ENCODE measurements at regions not wholly inside any gene's neighbourhood (a gene's known extent, or its start where the extent isn't known, plus 50 kb on each side); places are given as distances from the start of the nearest gene placed in this dataset.

GRCh38 chr16:86777381-86777946 lies 199.1 kb downstream of the FOXL1 start:
- 46% methylated on average over 4 of the region's 4 CpGs for WGBS
- Histone ChIP-seq H3K27me3 (ENCODE audit: control insufficient read depth in 4 of 4, insufficient read depth in 4 of 4, low read length in 3 of 4) (peaks cover 0 to 5% (median 0%) of the 10 kb centered on the region in 4 donors), H3K27ac (ENCODE audit: low read depth in 1 of 2, low read length in 2 of 2) (no peak overlapping the region), H3K9ac (ENCODE audit: low read depth in 1 of 2, low read length in 2 of 2) (no peak overlapping the region), H3K9me3 (ENCODE audit: control insufficient read depth in 4 of 4, low read length in 3 of 4) (no peaks in the 10 kb centered on the region), H3K4me1 (ENCODE audit: control insufficient read depth in 4 of 4, insufficient read depth in 4 of 4, low read length in 3 of 4) (no peaks in the 10 kb centered on the region), H3K4me3 (ENCODE audit: low read depth in 1 of 3, low read length in 3 of 3) (no peak overlapping the region), H3K36me3 (ENCODE audit: control insufficient read depth in 4 of 4, insufficient read depth in 3 of 4, low read depth in 1 of 4, low read length in 3 of 4) (no peaks in the 10 kb centered on the region)
- TF ChIP-seq RXRA (IDR thresholded peaks at IDR 0.05) (no peak), REST (IDR thresholded peaks at IDR 0.05) (no peak), MAX (IDR thresholded peaks at IDR 0.05) (no peak), YY1 (IDR thresholded peaks at IDR 0.05) (no peak)
- TF ChIP-seq, protein P1, sequence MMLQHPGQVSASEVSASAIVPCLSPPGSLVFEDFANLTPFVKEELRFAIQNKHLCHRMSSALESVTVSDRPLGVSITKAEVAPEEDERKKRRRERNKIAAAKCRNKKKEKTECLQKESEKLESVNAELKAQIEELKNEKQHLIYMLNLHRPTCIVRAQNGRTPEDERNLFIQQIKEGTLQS (IDR thresholded peaks at IDR 0.05) = no peak
- no peak for DNase-seq (ENCODE audit: low spot score)

- WGBS = 68% methylated on average over 13 of the region's 13 CpGs
Measured at GRCh38 chr16:86778108-86778745, 199.9 kb downstream of the FOXL1 start.

DNA sequence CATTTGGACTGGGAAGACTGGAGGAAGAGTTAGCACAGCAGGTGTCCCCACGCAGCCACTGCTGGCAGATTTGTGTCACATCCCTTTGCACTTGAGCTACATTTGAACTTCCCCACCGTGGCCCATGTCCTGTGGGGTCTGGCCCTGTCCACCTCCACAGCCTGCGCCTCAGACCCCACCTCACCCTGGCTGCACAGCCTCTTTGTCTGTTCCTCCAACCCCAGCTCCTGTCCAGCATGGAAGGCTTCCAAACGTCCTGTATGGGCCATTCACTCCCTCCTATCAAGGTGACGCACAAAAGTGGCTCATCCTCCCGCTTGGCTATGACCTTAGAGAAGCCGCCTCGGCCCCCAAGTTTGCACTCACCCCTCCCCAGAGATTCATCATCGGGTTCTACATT lies 200.6 kb downstream of the FOXL1 start:
- no peak for DNase-seq (ENCODE audit: low spot score)
- Histone ChIP-seq H3K27me3 (ENCODE audit: control insufficient read depth in 4 of 4, insufficient read depth in 4 of 4, low read length in 3 of 4) (peaks cover 0 to 5% (median 2%) of the 10 kb centered on the region in 4 donors), H3K9ac (ENCODE audit: low read depth in 1 of 2, low read length in 2 of 2) (no peak overlapping the region), H3K36me3 (ENCODE audit: control insufficient read depth in 4 of 4, insufficient read depth in 3 of 4, low read depth in 1 of 4, low read length in 3 of 4) (no peaks in the 10 kb centered on the region), H3K27ac (ENCODE audit: low read depth in 1 of 2, low read length in 2 of 2) (no peak overlapping the region), H3K9me3 (ENCODE audit: control insufficient read depth in 4 of 4, low read length in 3 of 4) (no peaks in the 10 kb centered on the region), H3K4me1 (ENCODE audit: control insufficient read depth in 4 of 4, insufficient read depth in 4 of 4, low read length in 3 of 4) (no peaks in the 10 kb centered on the region), H3K4me3 (ENCODE audit: low read depth in 1 of 3, low read length in 3 of 3) (no peak overlapping the region)
- 65% methylated on average over 9 of the region's 9 CpGs for WGBS
- TF ChIP-seq YY1 (IDR thresholded peaks at IDR 0.05) (no peak), HNF4G (IDR thresholded peaks at IDR 0.05) (no peak), TAF1 (conservative IDR thresholded peaks at IDR 0.05) (no peak), NR2F2 (IDR thresholded peaks at IDR 0.05) (no peak), CTCF (IDR thresholded peaks at IDR 0.05; ENCODE audit: low read depth, low read length, missing input control) (no peak), RXRA (IDR thresholded peaks at IDR 0.05) (no peak), HNF4A (conservative IDR thresholded peaks at IDR 0.05) (no peak), MAX (IDR thresholded peaks at IDR 0.05) (no peak), JUND (IDR thresholded peaks at IDR 0.05) (no peak), SP1 (IDR thresholded peaks at IDR 0.05) (no peak), REST (IDR thresholded peaks at IDR 0.05) (no peak), FOXA1 (IDR thresholded peaks at IDR 0.05) (no peak)
- TF ChIP-seq, protein P2, sequence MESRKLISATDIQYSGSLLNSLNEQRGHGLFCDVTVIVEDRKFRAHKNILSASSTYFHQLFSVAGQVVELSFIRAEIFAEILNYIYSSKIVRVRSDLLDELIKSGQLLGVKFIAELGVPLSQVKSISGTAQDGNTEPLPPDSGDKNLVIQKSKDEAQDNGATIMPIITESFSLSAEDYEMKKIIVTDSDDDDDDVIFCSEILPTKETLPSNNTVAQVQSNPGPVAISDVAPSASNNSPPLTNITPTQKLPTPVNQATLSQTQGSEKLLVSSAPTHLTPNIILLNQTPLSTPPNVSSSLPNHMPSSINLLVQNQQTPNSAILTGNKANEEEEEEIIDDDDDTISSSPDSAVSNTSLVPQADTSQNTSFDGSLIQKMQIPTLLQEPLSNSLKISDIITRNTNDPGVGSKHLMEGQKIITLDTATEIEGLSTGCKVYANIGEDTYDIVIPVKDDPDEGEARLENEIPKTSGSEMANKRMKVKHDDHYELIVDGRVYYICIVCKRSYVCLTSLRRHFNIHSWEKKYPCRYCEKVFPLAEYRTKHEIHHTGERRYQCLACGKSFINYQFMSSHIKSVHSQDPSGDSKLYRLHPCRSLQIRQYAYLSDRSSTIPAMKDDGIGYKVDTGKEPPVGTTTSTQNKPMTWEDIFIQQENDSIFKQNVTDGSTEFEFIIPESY (IDR thresholded peaks at IDR 0.05) = no peak

More at GRCh38 chr16:86778108-86778745, 199.9 kb downstream of the FOXL1 start:
- Histone ChIP-seq H3K27me3 (ENCODE audit: control insufficient read depth in 4 of 4, insufficient read depth in 4 of 4, low read length in 3 of 4) (peaks cover 0 to 5% (median 1%) of the 10 kb centered on the region in 4 donors), H3K4me3 (ENCODE audit: low read depth in 1 of 3, low read length in 3 of 3) (no peak overlapping the region), H3K4me1 (ENCODE audit: control insufficient read depth in 4 of 4, insufficient read depth in 4 of 4, low read length in 3 of 4) (no peaks in the 10 kb centered on the region), H3K27ac (ENCODE audit: low read depth in 1 of 2, low read length in 2 of 2) (no peak overlapping the region), H3K36me3 (ENCODE audit: control insufficient read depth in 4 of 4, insufficient read depth in 3 of 4, low read depth in 1 of 4, low read length in 3 of 4) (no peaks in the 10 kb centered on the region), H3K9me3 (ENCODE audit: control insufficient read depth in 4 of 4, low read length in 3 of 4) (no peaks in the 10 kb centered on the region), H3K9ac (ENCODE audit: low read depth in 1 of 2, low read length in 2 of 2) (no peak overlapping the region)
- TF ChIP-seq JUND (IDR thresholded peaks at IDR 0.05) (no peak), NR2F2 (IDR thresholded peaks at IDR 0.05) (no peak)
- DNase-seq (ENCODE audit: low spot score) = no peak

Measured in liver (tissue), 8 donors.